Ectodermal cell (in vitro differentiated cells): ENCODE measurements at regions not wholly inside any gene's neighbourhood (a gene's known extent, or its start where the extent isn't known, plus 50 kb on each side); places are given as distances from the start of the nearest gene placed in this dataset.
"Not testable (repeated sequence)": the region's sequence is repeated elsewhere in the genome, so short reads cannot be mapped to it uniquely, and the experiment has no call there.

Source experiments
- H3K27ac ChIP-seq: 2 replicates; pipeline ENCODE4 v1.7.0; 2013; ENCODE audit warnings: mild to moderate bottlenecking, low read depth, low read length; ENCODE audit not compliant: insufficient read depth, poor library complexity, severe bottlenecking
- H3K27me3 ChIP-seq: 2 replicates; pipeline ENCODE4 v1.7.0; 2013; ENCODE audit warnings: mild to moderate bottlenecking, low read length; ENCODE audit not compliant: insufficient read depth, control insufficient read depth, poor library complexity, severe bottlenecking
- H3K36me3 ChIP-seq: one replicate; pipeline ENCODE4 v1.7.0; 2013; ENCODE audit warnings: low read length; ENCODE audit not compliant: control insufficient read depth, insufficient read depth
- H3K4me1 ChIP-seq: one replicate; pipeline ENCODE4 v1.7.0; 2013; ENCODE audit warnings: low read length; ENCODE audit not compliant: control insufficient read depth, insufficient read depth
- H3K4me3 ChIP-seq: 2 replicates; pipeline ENCODE4 v1.7.0; 2013; ENCODE audit warnings: low read depth, low read length, control low read depth; ENCODE audit not compliant: insufficient read depth
- H3K9me3 ChIP-seq: 2 replicates; pipeline ENCODE4 v1.7.0; 2013; ENCODE audit warnings: mild to moderate bottlenecking, low read length, moderate library complexity; ENCODE audit not compliant: control insufficient read depth
- WGBS, 2 experiments: methylation state at CpG; one replicate each; pipeline ENCODE4 v1.1.7; 2013; ENCODE audit warnings: missing lambda C conversion rate in 2 of 2; 5-methylcytosine and 5-hydroxymethylcytosine counted together

DNA sequence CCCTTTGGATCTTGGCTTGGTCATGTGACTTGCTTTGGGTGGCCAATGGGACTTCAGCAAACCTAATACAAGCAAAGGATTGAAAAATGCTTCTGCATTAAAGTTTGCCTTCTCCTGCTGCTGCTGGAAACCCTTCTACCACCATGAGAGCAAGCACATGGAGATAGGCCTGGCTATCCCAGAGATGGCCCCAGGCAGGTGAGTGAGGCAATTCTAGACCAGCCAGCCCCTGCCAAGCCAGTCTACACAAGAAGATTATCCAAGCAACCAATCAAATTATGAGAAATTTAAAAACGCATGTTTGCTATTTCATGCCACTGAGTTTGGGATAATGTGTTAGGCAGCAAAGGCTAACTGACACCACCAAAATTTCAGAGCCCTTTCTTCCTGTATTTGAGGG lies 274.3 kb downstream of the TFAP2C start:
- Histone ChIP-seq H3K4me1 (no peaks in the 10 kb centered on the region), H3K36me3 (no peaks in the 10 kb centered on the region), H3K27me3 (no peaks in the 10 kb centered on the region), H3K27ac (no peak overlapping the region), H3K9me3 (no peaks in the 10 kb centered on the region), H3K4me3 (no peak overlapping the region)
- whole genome bisulfite sequencing, 2 experiments = 0% methylated on average over 1 of the region's 1 CpG

DNA sequence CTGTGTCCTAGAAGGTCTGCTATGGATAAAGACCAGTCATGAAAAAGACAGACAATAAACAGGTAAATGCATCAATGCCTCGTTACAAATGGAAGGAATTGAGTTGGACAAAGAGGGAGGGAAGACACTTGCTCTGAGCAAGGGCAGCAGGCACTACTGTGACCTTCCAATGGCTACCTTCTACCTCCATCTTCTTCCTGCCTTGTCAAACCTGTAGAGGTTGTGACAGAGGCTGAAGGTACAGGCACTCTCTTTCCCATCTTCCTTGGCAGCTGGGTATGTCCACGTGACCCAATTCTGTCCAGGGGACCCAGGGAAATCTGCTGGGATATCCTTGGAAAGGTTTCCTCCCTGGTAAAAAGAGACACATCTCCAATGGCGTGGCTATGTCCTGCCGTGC lies 274.8 kb downstream of the TFAP2C start:
- Histone ChIP-seq H3K4me1 (no peaks in the 10 kb centered on the region), H3K27me3 (no peaks in the 10 kb centered on the region), H3K36me3 (no peaks in the 10 kb centered on the region), H3K4me3 (no peak overlapping the region), H3K9me3 (no peaks in the 10 kb centered on the region), H3K27ac (no peak overlapping the region)
- WGBS, 2 experiments = 85 to 93% methylated on average over 4 of the region's 4 CpGs

DNA sequence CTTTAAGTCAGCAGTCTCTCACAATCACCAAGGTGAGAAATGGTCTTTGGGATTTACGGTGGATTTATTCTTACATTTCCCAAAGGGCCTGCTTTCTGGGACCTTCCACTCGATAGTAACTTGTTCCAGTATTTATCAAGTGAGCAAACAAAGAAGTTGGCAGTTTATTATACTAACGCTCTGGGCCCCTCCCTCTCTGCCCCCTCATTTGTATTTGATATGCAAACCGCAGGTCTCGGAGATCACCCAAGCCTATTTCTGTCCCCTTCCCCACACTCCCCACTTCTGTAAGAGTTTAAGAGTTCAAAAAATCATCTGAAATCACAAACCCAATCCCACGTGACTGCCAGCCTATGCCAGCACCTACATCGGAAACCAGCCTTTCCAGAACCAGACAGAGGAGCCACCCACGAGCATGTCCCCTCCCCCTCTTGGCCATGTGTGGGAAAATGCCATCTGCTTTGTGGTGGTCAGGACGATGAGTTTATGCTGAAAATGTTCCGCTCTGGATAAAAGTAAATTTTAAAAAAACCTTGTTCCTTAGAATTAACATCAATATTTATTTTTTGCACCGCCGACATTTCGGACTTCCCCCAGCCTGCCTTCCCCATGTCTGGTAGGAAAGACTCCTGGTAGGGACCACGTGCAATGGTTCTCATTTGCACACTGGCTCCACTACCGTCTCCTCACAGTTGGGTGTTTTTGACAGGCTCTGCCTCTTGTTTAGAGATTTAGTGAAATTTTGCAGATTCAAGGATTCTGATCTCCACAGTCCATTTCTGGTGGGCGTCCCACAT lies 281.0 kb downstream of the TFAP2C start:
- Histone ChIP-seq H3K36me3 (no peaks in the 10 kb centered on the region), H3K4me1 (no peaks in the 10 kb centered on the region), H3K9me3 (no peaks in the 10 kb centered on the region), H3K27me3 (no peaks in the 10 kb centered on the region), H3K4me3 (no peak overlapping the region), H3K27ac (no peak overlapping the region)
- WGBS, 2 experiments = 79 to 84% methylated on average over 14 to 16 of the region's 16 CpGs

DNA sequence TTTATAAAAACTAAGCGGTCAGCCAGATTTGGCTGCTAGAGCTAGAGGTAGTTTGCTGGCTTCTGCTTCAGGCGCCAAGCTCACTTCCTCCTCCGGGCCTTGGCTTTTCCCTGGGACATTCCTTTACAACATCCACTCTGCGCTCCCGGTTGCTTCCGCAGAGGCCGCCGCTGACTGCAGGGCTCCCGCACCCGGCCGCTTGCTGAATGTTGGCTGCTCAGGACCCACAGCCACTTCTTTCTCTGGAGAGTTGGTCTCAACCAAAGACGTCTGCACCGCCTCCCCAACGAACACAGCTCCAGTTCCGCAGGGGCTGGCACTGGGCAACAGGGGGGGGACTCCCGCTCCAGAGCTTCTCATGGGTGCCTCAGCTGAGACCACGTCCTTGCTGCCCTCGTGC lies 282.8 kb downstream of the TFAP2C start:
- Histone ChIP-seq H3K27me3 (no peaks in the 10 kb centered on the region), H3K36me3 (no peaks in the 10 kb centered on the region), H3K9me3 (no peaks in the 10 kb centered on the region), H3K4me1 (no peaks in the 10 kb centered on the region), H3K27ac (no peak overlapping the region), H3K4me3 (no peak overlapping the region)
- WGBS, 2 experiments = 89 to 91% methylated on average over 18 of the region's 18 CpGs

DNA sequence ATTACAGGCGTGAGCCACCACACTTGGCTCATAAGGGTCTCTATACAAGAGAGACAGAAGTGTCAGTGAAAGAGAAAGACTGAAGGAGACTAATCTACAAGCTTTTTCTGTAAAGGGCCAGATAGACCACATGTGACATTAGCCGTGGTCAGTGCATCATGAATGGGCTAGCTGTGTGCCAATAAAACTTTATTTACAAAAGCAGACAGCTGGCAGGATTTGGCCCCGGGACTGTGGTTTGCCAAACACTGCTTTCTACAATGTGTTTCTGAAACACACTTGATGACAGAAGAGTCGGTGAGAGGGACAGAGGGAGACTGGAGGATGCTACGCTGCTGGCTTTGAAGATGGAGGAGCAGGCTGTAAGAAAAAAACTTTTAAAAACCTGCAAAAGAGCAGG lies 285.4 kb downstream of the TFAP2C start:
- 91 to 95% methylated on average over 5 of the region's 5 CpGs for WGBS, 2 experiments
- no peaks in the 10 kb centered on the region for H3K4me1 ChIP-seq
- H3K9me3 ChIP-seq = no peaks in the 10 kb centered on the region

DNA sequence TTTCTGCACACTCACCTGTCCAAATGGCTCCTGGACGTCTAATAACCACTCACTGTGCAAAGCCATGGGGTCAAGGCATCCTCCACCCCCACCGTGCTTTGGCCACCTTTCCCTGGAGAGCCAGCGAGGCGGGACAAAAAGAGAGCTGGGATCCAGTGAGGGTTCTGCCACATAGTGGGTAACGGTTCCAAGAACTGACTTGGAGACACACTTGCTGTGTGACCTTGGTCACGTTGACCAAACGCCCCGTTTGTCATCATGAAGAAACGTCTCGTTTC lies 287.2 kb downstream of the TFAP2C start:
- no peaks in the 10 kb centered on the region for H3K36me3 ChIP-seq
- no peaks in the 10 kb centered on the region for H3K4me1 ChIP-seq
- no peak overlapping the region for H3K27ac ChIP-seq
- H3K27me3 ChIP-seq = peaks cover 5% of the 10 kb centered on the region
- no peaks in the 10 kb centered on the region for H3K9me3 ChIP-seq
- no peak overlapping the region for H3K4me3 ChIP-seq
- WGBS, 2 experiments = 94 to 96% methylated on average over 10 of the region's 10 CpGs

More for the DNA sequence above, 285.4 kb downstream of the TFAP2C start:
- Histone ChIP-seq H3K27ac (no peak overlapping the region), H3K27me3 (no peaks in the 10 kb centered on the region), H3K36me3 (no peaks in the 10 kb centered on the region), H3K4me3 (no peak overlapping the region)

DNA sequence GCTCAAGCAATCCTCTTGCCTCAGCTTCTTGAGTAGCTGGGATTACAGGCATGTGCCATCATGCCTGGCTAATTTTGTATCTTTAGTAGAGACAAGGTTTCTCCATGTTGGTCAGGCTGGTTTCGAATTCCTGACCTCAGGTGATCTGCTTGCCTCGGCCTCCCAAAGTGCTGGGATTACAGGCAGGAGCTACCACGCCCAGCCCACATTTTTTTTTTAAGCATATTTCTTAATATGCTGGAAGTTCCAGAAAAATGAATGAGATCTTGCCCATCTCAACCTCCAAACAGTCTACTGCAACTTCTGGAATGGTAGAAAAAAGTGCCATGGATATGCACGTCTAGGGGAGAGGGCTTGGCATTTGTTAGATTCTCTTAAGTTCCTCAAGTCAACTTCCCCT lies 290.9 kb downstream of the TFAP2C start:
- not testable (repeated sequence) for H3K9me3 ChIP-seq, H3K36me3 ChIP-seq, H3K27ac ChIP-seq, H3K4me1 ChIP-seq, H3K4me3 ChIP-seq
- WGBS, 2 experiments = 92 to 94% methylated on average over 3 to 4 of the region's 4 CpGs
- peaks cover 36% of the 10 kb centered on the region for H3K27me3 ChIP-seq

DNA sequence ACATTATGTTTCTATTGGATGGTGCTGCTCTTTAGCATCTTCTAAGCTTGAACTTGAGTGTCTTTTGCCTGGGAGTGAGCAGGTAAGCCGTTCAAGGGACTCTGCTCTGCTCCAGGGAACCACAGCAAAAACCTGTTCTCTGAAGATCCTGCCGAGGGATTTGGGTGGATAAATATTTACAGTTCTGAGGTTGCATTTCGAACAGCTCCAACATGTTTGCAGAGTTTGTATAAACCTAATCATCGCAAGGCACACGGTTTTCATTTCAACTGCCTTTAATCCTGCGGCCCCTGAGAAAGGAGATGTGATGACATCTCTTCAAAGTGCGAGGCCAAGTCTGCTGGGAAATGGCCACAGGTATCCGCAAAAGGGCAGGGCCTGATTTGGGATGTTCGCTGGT lies 293.4 kb downstream of the TFAP2C start:
- peaks cover 51% of the 10 kb centered on the region for H3K27me3 ChIP-seq
- no peak overlapping the region for H3K27ac ChIP-seq
- H3K36me3 ChIP-seq = no peaks in the 10 kb centered on the region
- no peaks in the 10 kb centered on the region for H3K9me3 ChIP-seq
- no peak overlapping the region for H3K4me3 ChIP-seq
- peaks cover 11% of the 10 kb centered on the region for H3K4me1 ChIP-seq
- 93 to 94% methylated on average over 9 of the region's 9 CpGs for WGBS, 2 experiments

DNA sequence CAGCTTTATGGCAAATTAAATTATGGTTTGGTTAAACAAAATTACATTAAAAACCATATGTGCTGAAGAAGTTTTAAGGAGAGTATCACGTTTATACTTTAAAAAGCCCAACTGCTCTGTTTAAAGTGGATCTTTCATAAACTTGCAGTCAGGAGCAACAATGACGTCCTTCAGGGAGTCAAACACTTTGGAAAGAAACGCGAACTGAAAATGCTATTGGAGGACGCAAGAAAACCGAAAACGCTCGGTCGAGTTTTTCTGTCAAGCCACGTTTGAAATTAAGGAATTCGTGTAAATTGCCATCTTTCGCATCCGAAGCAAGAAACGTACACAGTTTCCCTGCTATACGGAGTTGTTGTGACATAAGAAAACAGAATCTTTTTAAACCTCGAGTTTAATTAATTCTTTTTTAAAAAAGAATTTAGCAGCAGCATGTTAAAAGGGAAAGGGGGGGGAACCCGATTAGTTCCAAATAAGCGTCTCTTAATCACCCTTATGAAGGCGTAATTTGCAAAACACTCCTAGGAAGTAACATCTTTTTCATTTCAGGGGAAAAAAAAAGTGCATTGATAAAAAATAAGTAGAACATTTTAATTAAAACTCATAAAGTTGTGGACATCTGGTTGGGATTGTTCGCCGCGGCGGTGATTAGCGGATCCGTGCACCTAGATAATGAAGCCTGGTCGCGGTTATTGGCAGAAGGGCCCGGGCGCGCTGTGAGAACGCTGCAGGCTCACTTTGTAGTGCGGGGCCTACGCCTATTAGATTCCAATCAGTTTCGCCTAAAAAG lies 295.4 kb downstream of the TFAP2C start:
- peak overlapping the region; percentile 53 for H3K27ac ChIP-seq
- WGBS, 2 experiments = 1 to 3% methylated on average over 30 to 34 of the region's 34 CpGs

DNA sequence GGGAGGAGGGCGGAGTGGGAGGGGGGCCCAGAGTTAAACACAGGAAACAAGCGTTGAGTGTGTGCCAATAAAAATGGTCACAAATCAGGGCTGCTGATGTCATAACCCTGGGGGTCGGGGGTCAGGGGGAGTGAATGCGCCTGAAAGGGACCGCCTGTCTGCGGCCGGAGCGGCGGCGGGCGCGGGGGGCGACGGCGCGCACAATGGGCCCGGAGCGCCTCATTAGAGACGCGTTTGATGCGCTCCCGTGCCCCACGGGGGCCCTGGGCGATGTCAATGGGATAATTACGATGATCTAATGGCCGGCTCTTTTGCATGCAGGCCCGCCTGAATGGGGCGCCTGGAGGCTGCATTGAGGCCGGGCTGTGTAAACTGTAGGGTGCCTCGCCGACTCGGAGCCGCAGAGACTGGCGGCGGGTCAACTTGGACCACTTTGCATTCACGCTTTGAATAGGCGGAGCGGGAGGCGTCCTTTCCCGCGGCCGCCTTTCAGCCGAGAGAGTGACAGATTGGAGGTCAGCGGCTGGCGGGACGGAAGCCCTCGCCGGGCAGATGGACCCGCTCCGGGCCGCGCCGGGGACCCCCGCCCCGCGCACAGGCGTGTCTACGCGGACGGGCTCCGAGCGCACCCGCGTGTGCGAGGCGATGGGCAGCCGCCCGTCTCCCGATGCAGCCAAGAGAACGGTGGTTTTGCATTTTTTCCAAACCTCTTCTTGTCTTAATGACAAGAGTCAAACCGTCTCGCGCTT lies 296.1 kb downstream of the TFAP2C start:
- Histone ChIP-seq H3K4me1 (peaks cover 37% of the 10 kb centered on the region), H3K4me3 (peak overlapping the region; percentile 44), H3K36me3 (no peaks in the 10 kb centered on the region), H3K27me3 (peaks cover 78% of the 10 kb centered on the region), H3K27ac (peak overlapping the region; percentile 82), H3K9me3 (no peaks in the 10 kb centered on the region)
- 0 to 1% methylated on average over 73 of the region's 73 CpGs for WGBS, 2 experiments

More for the DNA sequence above, 295.4 kb downstream of the TFAP2C start:
- Histone ChIP-seq H3K27me3 (peaks cover 71% of the 10 kb centered on the region), H3K9me3 (no peaks in the 10 kb centered on the region), H3K4me3 (peak overlapping the region; percentile 5), H3K36me3 (no peaks in the 10 kb centered on the region), H3K4me1 (peaks cover 30% of the 10 kb centered on the region)
